HepG2 (cell line): ENCODE measurements at regions not wholly inside any gene's neighbourhood (a gene's known extent, or its start where the extent isn't known, plus 50 kb on each side); places are given as distances from the start of the nearest gene placed in this dataset.

Source experiments
- DMAP1 ChIP-seq: IDR thresholded peaks from 2 replicates; pipeline ENCODE4 v1.6.1; 2016
- FOSL1 ChIP-seq: sonication (generic); formaldehyde crosslinking; IDR thresholded peaks from 2 replicates; pipeline ENCODE4 v1.9.0; 2021; ENCODE audit warnings: missing genetic modification reagents, borderline replicate concordance
- GATA4 ChIP-seq: sonication (generic); IDR thresholded peaks from 2 replicates; pipeline ENCODE4 v1.6.1; 2016; ENCODE audit warnings: antibody characterized with exemption, low read depth, borderline replicate concordance
- MAFG ChIP-seq: sonication (generic); formaldehyde crosslinking; IDR thresholded peaks from 2 replicates; pipeline ENCODE4 v1.5.1; 2020; ENCODE audit warnings: mild to moderate bottlenecking, missing genetic modification reagents
- NFATC3 ChIP-seq: sonication (generic); formaldehyde crosslinking; IDR thresholded peaks from 2 replicates; pipeline ENCODE4 v1.5.1; 2020; ENCODE audit warnings: mild to moderate bottlenecking, missing genetic modification reagents
- NPAS2 ChIP-seq: sonication (generic); formaldehyde crosslinking; IDR thresholded peaks from 2 replicates; pipeline ENCODE4 v1.8.0; 2022; ENCODE audit warnings: mild to moderate bottlenecking, missing genetic modification reagents, borderline replicate concordance
- REXO4 ChIP-seq: sonication (generic); formaldehyde crosslinking; IDR thresholded peaks from 2 replicates; pipeline ENCODE4 v1.8.0; 2022; ENCODE audit warnings: missing genetic modification reagents, mild to moderate bottlenecking, borderline replicate concordance
- SMC3 ChIP-seq: IDR thresholded peaks from 2 replicates; pipeline ENCODE4 v1.6.1; 2011; ENCODE audit warnings: low read length, improper control_type of control experiment
- ZNF232 ChIP-seq: sonication (generic); formaldehyde crosslinking; IDR thresholded peaks from 2 replicates; pipeline ENCODE4 v1.4.0; 2020; ENCODE audit warnings: missing genetic modification reagents, borderline replicate concordance
- ZNF3 ChIP-seq: IDR thresholded peaks from 2 replicates; pipeline ENCODE4 v1.7.0; 2017; ENCODE audit warnings: inconsistent platforms
- ZNF556 ChIP-seq: sonication (generic); formaldehyde crosslinking; IDR thresholded peaks from 2 replicates; pipeline ENCODE4 v1.4.0; 2020; ENCODE audit warnings: mild to moderate bottlenecking, missing genetic modification reagents, borderline replicate concordance
- ZNF563 ChIP-seq: sonication (generic); formaldehyde crosslinking; IDR thresholded peaks from 2 replicates; pipeline ENCODE4 v1.8.0; 2022; ENCODE audit warnings: mild to moderate bottlenecking, moderate library complexity, missing genetic modification reagents
- ZNF564 ChIP-seq: sonication (generic); formaldehyde crosslinking; IDR thresholded peaks from 2 replicates; pipeline ENCODE4 v1.8.1; 2023; ENCODE audit warnings: mild to moderate bottlenecking, missing genetic modification reagents
- ZNF577 ChIP-seq: sonication (generic); formaldehyde crosslinking; IDR thresholded peaks from 2 replicates; pipeline ENCODE4 v1.4.0; 2020; ENCODE audit warnings: mild to moderate bottlenecking, low read depth, missing genetic modification reagents, borderline replicate concordance
- TF ChIP-seq, protein P1 (sequence below): sonication (generic); formaldehyde crosslinking; IDR thresholded peaks from 2 replicates; pipeline ENCODE4 v1.4.0; 2020; ENCODE audit warnings: missing genetic modification reagents
- TF ChIP-seq, protein P2 (sequence below): sonication (generic); formaldehyde crosslinking; IDR thresholded peaks from 2 replicates; pipeline ENCODE4 v1.8.1; 2022; ENCODE audit warnings: low read depth, mild to moderate bottlenecking, missing genetic modification reagents
- TF ChIP-seq, protein P3 (sequence below), 2 experiments: IDR thresholded peaks; 2 replicates each; pipeline ENCODE4 v1.6.1; 2011 to 2012; ENCODE audit warnings: low read length in 2 of 2, borderline replicate concordance in 1 of 2, low read depth in 1 of 2, mild to moderate bottlenecking in 1 of 2, moderate library complexity in 1 of 2
- TF ChIP-seq, protein P4 (sequence below): sonication (generic); formaldehyde crosslinking; IDR thresholded peaks from 2 replicates; pipeline ENCODE4 v1.9.0; 2021; ENCODE audit warnings: missing genetic modification reagents, borderline replicate concordance

DNA sequence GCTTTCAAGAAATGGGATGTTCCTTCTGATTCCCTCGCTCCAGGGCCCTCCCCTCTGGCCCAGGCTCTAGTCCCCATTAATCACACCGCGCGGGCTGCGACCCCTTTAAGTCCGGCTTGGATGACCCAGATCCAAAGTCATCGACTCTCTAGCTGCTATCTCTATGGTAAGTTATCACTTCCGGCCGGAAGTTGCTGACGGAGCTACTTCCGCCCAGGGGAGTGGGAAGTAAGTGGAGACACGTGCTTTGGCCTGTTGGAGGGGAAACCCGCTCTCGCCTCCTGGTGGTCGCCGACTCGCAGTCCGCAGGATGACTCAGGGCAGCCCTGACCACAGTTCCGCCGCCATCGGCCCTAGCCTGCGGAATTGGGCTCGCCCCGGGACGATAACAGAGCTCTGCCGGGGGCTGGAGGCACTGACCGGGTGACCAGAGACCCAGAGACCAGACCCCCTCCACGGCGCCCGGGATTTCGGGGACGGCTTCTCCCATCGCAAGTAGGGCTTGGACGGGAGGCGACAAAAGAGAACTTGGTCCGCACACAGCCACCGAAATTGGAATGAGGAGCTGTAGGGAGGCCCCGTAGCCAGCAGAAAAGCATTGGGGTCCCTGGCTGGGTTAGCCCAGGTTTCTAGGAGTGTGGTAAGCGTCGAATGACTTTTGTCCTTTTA is 52.2 kb upstream of the SEC14L1 start (continued):
- TF ChIP-seq, protein P1, sequence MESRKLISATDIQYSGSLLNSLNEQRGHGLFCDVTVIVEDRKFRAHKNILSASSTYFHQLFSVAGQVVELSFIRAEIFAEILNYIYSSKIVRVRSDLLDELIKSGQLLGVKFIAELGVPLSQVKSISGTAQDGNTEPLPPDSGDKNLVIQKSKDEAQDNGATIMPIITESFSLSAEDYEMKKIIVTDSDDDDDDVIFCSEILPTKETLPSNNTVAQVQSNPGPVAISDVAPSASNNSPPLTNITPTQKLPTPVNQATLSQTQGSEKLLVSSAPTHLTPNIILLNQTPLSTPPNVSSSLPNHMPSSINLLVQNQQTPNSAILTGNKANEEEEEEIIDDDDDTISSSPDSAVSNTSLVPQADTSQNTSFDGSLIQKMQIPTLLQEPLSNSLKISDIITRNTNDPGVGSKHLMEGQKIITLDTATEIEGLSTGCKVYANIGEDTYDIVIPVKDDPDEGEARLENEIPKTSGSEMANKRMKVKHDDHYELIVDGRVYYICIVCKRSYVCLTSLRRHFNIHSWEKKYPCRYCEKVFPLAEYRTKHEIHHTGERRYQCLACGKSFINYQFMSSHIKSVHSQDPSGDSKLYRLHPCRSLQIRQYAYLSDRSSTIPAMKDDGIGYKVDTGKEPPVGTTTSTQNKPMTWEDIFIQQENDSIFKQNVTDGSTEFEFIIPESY, result peak; percentile 92
- peak; percentile 97; the same call in 1 of the 2 replicates for TF ChIP-seq ZNF232 (CRISPR knock-in tag)
- peak; percentile 21; the same call in 1 of the 2 replicates for TF ChIP-seq SMC3
- TF ChIP-seq, protein P2, sequence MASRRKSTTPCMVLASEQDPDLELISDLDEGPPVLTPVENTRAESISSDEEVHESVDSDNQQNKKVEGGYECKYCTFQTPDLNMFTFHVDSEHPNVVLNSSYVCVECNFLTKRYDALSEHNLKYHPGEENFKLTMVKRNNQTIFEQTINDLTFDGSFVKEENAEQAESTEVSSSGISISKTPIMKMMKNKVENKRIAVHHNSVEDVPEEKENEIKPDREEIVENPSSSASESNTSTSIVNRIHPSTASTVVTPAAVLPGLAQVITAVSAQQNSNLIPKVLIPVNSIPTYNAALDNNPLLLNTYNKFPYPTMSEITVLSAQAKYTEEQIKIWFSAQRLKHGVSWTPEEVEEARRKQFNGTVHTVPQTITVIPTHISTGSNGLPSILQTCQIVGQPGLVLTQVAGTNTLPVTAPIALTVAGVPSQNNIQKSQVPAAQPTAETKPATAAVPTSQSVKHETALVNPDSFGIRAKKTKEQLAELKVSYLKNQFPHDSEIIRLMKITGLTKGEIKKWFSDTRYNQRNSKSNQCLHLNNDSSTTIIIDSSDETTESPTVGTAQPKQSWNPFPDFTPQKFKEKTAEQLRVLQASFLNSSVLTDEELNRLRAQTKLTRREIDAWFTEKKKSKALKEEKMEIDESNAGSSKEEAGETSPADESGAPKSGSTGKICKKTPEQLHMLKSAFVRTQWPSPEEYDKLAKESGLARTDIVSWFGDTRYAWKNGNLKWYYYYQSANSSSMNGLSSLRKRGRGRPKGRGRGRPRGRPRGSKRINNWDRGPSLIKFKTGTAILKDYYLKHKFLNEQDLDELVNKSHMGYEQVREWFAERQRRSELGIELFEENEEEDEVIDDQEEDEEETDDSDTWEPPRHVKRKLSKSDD (CRISPR knock-in tag), result no peak; the same call in none of the 2 replicates
- TF ChIP-seq DMAP1 (CRISPR knock-in tag), result peak; percentile 100
- TF ChIP-seq GATA4, result no peak
- TF ChIP-seq, protein P3, sequence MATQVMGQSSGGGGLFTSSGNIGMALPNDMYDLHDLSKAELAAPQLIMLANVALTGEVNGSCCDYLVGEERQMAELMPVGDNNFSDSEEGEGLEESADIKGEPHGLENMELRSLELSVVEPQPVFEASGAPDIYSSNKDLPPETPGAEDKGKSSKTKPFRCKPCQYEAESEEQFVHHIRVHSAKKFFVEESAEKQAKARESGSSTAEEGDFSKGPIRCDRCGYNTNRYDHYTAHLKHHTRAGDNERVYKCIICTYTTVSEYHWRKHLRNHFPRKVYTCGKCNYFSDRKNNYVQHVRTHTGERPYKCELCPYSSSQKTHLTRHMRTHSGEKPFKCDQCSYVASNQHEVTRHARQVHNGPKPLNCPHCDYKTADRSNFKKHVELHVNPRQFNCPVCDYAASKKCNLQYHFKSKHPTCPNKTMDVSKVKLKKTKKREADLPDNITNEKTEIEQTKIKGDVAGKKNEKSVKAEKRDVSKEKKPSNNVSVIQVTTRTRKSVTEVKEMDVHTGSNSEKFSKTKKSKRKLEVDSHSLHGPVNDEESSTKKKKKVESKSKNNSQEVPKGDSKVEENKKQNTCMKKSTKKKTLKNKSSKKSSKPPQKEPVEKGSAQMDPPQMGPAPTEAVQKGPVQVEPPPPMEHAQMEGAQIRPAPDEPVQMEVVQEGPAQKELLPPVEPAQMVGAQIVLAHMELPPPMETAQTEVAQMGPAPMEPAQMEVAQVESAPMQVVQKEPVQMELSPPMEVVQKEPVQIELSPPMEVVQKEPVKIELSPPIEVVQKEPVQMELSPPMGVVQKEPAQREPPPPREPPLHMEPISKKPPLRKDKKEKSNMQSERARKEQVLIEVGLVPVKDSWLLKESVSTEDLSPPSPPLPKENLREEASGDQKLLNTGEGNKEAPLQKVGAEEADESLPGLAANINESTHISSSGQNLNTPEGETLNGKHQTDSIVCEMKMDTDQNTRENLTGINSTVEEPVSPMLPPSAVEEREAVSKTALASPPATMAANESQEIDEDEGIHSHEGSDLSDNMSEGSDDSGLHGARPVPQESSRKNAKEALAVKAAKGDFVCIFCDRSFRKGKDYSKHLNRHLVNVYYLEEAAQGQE (IDR thresholded peaks at IDR 0.05; ENCODE audit: borderline replicate concordance in 1 of 2, low read depth in 1 of 2, low read length in 2 of 2), result peak in 1 of 2 experiments; percentile 53; a peak in 1 of 4 replicates
- TF ChIP-seq MAFG (CRISPR knock-in tag), result peak; percentile 69; the same call in 1 of the 2 replicates
- TF ChIP-seq ZNF563 (CRISPR knock-in tag), result peak; percentile 94
- no peak for TF ChIP-seq REXO4 (CRISPR knock-in tag)
- TF ChIP-seq, protein P4, sequence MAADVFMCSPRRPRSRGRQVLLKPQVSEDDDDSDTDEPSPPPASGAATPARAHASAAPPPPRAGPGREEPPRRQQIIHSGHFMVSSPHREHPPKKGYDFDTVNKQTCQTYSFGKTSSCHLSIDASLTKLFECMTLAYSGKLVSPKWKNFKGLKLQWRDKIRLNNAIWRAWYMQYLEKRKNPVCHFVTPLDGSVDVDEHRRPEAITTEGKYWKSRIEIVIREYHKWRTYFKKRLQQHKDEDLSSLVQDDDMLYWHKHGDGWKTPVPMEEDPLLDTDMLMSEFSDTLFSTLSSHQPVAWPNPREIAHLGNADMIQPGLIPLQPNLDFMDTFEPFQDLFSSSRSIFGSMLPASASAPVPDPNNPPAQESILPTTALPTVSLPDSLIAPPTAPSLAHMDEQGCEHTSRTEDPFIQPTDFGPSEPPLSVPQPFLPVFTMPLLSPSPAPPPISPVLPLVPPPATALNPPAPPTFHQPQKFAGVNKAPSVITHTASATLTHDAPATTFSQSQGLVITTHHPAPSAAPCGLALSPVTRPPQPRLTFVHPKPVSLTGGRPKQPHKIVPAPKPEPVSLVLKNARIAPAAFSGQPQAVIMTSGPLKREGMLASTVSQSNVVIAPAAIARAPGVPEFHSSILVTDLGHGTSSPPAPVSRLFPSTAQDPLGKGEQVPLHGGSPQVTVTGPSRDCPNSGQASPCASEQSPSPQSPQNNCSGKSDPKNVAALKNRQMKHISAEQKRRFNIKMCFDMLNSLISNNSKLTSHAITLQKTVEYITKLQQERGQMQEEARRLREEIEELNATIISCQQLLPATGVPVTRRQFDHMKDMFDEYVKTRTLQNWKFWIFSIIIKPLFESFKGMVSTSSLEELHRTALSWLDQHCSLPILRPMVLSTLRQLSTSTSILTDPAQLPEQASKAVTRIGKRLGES (CRISPR knock-in tag), result peak; percentile 40; the same call in 1 of the 2 replicates
- no peak for TF ChIP-seq NPAS2 (CRISPR knock-in tag)
- 0 out of 2 replicates have a peak, but pooled peaks have one; percentile 32 for TF ChIP-seq NFATC3 (CRISPR knock-in tag)
- peak; percentile 83; the same call in 1 of the 2 replicates for TF ChIP-seq ZNF564 (CRISPR knock-in tag)
- peak; percentile 42; the same call in 1 of the 2 replicates for TF ChIP-seq ZNF3 (CRISPR knock-in tag)
- 0 out of 2 replicates have a peak, but pooled peaks have one; percentile 44 for TF ChIP-seq ZNF577 (CRISPR knock-in tag)
- TF ChIP-seq FOSL1 (CRISPR knock-in tag), result peak; percentile 49; the same call in 1 of the 2 replicates
- peak; percentile 95; the same call in 1 of the 2 replicates for TF ChIP-seq ZNF556 (CRISPR knock-in tag)
